Gastroesophageal sphincter (tissue), 4 donors: ENCODE measurements at regions not wholly inside any gene's neighbourhood (a gene's known extent, or its start where the extent isn't known, plus 50 kb on each side); places are given as distances from the start of the nearest gene placed in this dataset.

Experiments
- ATAC-seq: fragments of 150-250 bp; one replicate; pipeline ENCODE4 v1.9.1; 2016; ENCODE audit warnings: mild to moderate bottlenecking, moderate library complexity
- H3K27ac ChIP-seq, 4 donors: fragments of 200-600 bp; sonication (generic) in 3 of 4; 1 replicate in 3 of 4; 2 replicates in 1 of 4; pipeline ENCODE4 v1.5.1; 2016 to 2019
- H3K27me3 ChIP-seq: fragments of 200-600 bp; sonication (generic); one replicate; pipeline ENCODE4 v1.5.1; 2019
- H3K36me3 ChIP-seq, 2 donors: fragments of 200-600 bp; sonication (generic); one replicate each; pipeline ENCODE4 v1.5.1; 2019; ENCODE audit warnings: control low read depth in 1 of 2
- H3K4me1 ChIP-seq, 3 donors: fragments of 200-600 bp; sonication (generic); 1 replicate in 2 of 3; 2 replicates in 1 of 3; pipeline ENCODE4 v1.5.1; 2016 to 2019; ENCODE audit warnings: control low read depth in 2 of 3
- H3K4me3 ChIP-seq, 2 donors: fragments of 200-600 bp; sonication (generic); one replicate each; pipeline ENCODE4 v1.5.1; 2019; ENCODE audit warnings: mild to moderate bottlenecking in 1 of 2, moderate library complexity in 1 of 2
- H3K9me3 ChIP-seq, 3 donors: fragments of 200-600 bp; sonication (generic); one replicate each; pipeline ENCODE4 v1.5.1; 2017 to 2019; ENCODE audit warnings: control low read depth in 2 of 3
- CTCF ChIP-seq, 4 experiments: fragments of 200-600 bp in 2 of 4; fragments of 450-650 bp in 2 of 4; sonication (generic) in 1 of 4; IDR thresholded peaks; one replicate each; pipeline ENCODE4 v1.5.1; 2017 to 2019; ENCODE audit warnings: antibody characterized with exemption in 4 of 4, mild to moderate bottlenecking in 2 of 4, moderate library complexity in 2 of 4
- EP300 ChIP-seq: sonication (generic); formaldehyde crosslinking; IDR thresholded peaks from one replicate; pipeline ENCODE4 v1.6.1; 2017; ENCODE audit warnings: antibody characterized with exemption, mild to moderate bottlenecking
- POLR2A ChIP-seq, 2 donors: fragments of 450-650 bp; IDR thresholded peaks; one replicate each; pipeline ENCODE4 v1.6.1; 2017; ENCODE audit warnings: antibody characterized with exemption in 2 of 2, mild to moderate bottlenecking in 2 of 2, moderate library complexity in 1 of 2
- POLR2AphosphoS5 ChIP-seq: sonication (generic); formaldehyde crosslinking; IDR thresholded peaks from one replicate; pipeline ENCODE4 v1.6.1; 2017; ENCODE audit warnings: antibody characterized with exemption
- WGBS, 2 donors: methylation state at CpG; one replicate each; pipeline ENCODE4 v1.1.5; 2018; ENCODE audit warnings: low coverage in 1 of 2; 5-methylcytosine and 5-hydroxymethylcytosine counted together

- Histone ChIP-seq H3K27ac (no peak overlapping the region), H3K36me3 (no peaks in the 10 kb centered on the region), H3K4me3 (no peak overlapping the region), H3K27me3 (no peaks in the 10 kb centered on the region), H3K4me1 (no peaks in the 10 kb centered on the region), H3K9me3 (no peaks in the 10 kb centered on the region)
- ATAC-seq: no peak
- 93 to 100% methylated on average over 1 to 3 of the region's 3 CpGs for WGBS, 2 donors
- TF ChIP-seq CTCF (IDR thresholded peaks at IDR 0.05) (no peak), POLR2A (IDR thresholded peaks at IDR 0.05) (no peak), EP300 (no peak), POLR2AphosphoS5 (no peak)
These were observed 77.0 kb upstream of the MAP1B start for GRCh38 chr5:72030237-72030636.

- no peaks in the 10 kb centered on the region for H3K27me3 ChIP-seq
- H3K4me1 ChIP-seq: no peaks in the 10 kb centered on the region
- 54 to 93% methylated on average over 2 to 4 of the region's 4 CpGs for WGBS, 2 donors
- H3K4me3 ChIP-seq: no peak overlapping the region
- no peak overlapping the region for H3K27ac ChIP-seq
- no peak for ATAC-seq
- H3K9me3 ChIP-seq: no peaks in the 10 kb centered on the region
- H3K36me3 ChIP-seq: no peaks in the 10 kb centered on the region
- TF ChIP-seq EP300: no peak
- TF ChIP-seq CTCF (IDR thresholded peaks at IDR 0.05): no peak
- no peak for TF ChIP-seq POLR2AphosphoS5
- TF ChIP-seq POLR2A (IDR thresholded peaks at IDR 0.05): no peak
These were observed 74.5 kb upstream of the MAP1B start for GRCh38 chr5:72032788-72033187.

- Histone ChIP-seq H3K4me3 (no peak overlapping the region), H3K27ac (no peak overlapping the region), H3K9me3 (no peaks in the 10 kb centered on the region), H3K27me3 (no peaks in the 10 kb centered on the region), H3K36me3 (no peaks in the 10 kb centered on the region), H3K4me1 (no peaks in the 10 kb centered on the region)
- TF ChIP-seq POLR2AphosphoS5 (no peak), POLR2A (IDR thresholded peaks at IDR 0.05) (no peak), CTCF (IDR thresholded peaks at IDR 0.05) (no peak), EP300 (no peak)
- ATAC-seq: no peak
- WGBS, 2 donors: 67% methylated on average over 2 of the region's 4 CpGs; no CpG with 5 or more reads in 1 of the 2 donors
These were observed 72.5 kb upstream of the MAP1B start for GRCh38 chr5:72034770-72035169.

GRCh38 chr5:72035831-72036230, 71.4 kb upstream of the MAP1B start:
- H3K9me3 ChIP-seq: no peaks in the 10 kb centered on the region
- no peaks in the 10 kb centered on the region for H3K4me1 ChIP-seq
- no peak for TF ChIP-seq CTCF (IDR thresholded peaks at IDR 0.05)
- no peak for TF ChIP-seq POLR2A (IDR thresholded peaks at IDR 0.05)
- no peak for TF ChIP-seq EP300
- no peak for TF ChIP-seq POLR2AphosphoS5
- no peaks in the 10 kb centered on the region for H3K36me3 ChIP-seq
- H3K27me3 ChIP-seq: no peaks in the 10 kb centered on the region
- no peak for ATAC-seq
- no peak overlapping the region for H3K27ac ChIP-seq
- 67 to 69% methylated on average over 2 to 3 of the region's 3 CpGs for WGBS, 2 donors
- H3K4me3 ChIP-seq: no peak overlapping the region

- no peak for ATAC-seq
- H3K27ac ChIP-seq: no peak overlapping the region
- no peak overlapping the region for H3K4me3 ChIP-seq
- no peaks in the 10 kb centered on the region for H3K4me1 ChIP-seq
- TF ChIP-seq POLR2A (IDR thresholded peaks at IDR 0.05) (no peak), POLR2AphosphoS5 (no peak), EP300 (no peak), CTCF (IDR thresholded peaks at IDR 0.05) (no peak)
- no peaks in the 10 kb centered on the region for H3K27me3 ChIP-seq
- H3K9me3 ChIP-seq: no peaks in the 10 kb centered on the region
- 61 to 69% methylated on average over 3 of the region's 3 CpGs for WGBS, 2 donors
- H3K36me3 ChIP-seq: no peaks in the 10 kb centered on the region
These were observed 70.3 kb upstream of the MAP1B start for GRCh38 chr5:72036951-72037350.
